ENCODE measurements at regions not wholly inside any gene's neighbourhood (a gene's known extent, or its start where the extent isn't known, plus 50 kb on each side); places are given as distances from the start of the nearest gene placed in this dataset.

DNA sequence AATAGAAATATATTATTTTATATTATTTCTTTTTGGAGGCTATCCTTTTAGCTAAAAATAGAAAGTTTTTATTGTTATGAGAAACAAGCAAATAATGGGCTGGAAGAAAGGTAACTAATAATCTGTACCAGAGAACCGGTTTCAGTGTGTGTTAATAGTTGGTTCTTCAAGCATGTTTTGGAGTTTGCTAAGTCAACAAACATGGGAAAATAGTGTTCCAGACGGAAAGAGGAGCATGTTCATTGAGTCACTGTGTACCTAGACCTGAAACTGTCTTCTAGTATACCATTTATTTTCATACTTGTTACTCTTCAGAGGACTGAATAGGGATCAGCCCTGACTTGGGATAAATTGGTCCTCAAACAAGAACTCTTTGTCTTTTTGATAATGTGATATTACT is 134.5 kb upstream of the CWC22 start:
- TF ChIP-seq, protein P1, sequence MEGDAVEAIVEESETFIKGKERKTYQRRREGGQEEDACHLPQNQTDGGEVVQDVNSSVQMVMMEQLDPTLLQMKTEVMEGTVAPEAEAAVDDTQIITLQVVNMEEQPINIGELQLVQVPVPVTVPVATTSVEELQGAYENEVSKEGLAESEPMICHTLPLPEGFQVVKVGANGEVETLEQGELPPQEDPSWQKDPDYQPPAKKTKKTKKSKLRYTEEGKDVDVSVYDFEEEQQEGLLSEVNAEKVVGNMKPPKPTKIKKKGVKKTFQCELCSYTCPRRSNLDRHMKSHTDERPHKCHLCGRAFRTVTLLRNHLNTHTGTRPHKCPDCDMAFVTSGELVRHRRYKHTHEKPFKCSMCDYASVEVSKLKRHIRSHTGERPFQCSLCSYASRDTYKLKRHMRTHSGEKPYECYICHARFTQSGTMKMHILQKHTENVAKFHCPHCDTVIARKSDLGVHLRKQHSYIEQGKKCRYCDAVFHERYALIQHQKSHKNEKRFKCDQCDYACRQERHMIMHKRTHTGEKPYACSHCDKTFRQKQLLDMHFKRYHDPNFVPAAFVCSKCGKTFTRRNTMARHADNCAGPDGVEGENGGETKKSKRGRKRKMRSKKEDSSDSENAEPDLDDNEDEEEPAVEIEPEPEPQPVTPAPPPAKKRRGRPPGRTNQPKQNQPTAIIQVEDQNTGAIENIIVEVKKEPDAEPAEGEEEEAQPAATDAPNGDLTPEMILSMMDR (IDR thresholded peaks at IDR 0.05), result no peak
- no peak for TF ChIP-seq POLR2A (IDR thresholded peaks at IDR 0.05)
